Globus pallidus (tissue), 1 donor: ENCODE measurements at regions not wholly inside any gene's neighbourhood (a gene's known extent, or its start where the extent isn't known, plus 50 kb on each side); places are given as distances from the start of the nearest gene placed in this dataset.
"Not testable (repeated sequence)": the region's sequence is repeated elsewhere in the genome, so short reads cannot be mapped to it uniquely, and the experiment has no call there.

ENCODE experiments used
- DNase-seq: peaks from one replicate; pipeline ENCODE4 v3.0.0-alpha.2; 2015; ENCODE audit warnings: low spot score

DNA sequence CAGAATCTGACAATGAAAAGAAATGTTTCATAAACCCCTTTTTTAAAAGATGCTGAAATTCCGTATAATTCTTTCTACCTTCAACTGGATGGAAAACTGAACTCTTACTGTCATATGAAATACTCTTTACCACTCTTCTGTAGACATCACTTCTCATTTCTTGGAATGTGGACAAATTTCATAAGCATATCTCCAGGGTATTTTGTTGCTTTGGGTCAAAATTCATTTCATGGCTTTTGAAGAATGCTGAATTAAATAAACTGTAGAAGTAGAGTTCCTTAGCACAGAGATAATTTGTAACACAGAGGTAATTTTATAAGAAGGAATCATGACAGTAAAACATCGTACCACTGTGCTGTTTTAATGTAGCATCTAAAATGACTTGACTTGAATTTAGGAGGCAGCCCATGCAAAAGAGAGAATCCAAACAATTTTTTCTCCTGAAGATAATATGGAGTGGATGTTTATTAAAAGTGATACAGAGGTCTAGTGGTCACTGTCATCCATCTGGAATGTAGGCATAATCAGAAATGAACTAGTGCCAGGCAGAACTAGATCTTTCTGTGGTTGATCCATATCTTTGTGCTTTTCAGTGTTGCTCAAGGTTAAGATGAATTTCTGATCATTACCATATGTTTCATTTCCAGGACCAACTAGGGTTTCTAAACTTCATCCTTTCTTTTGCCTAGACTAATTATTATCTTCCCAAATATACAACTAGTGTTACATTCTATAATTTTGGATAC lies 492.0 kb downstream of the KIF20B start:
- no peak for DNase-seq

DNA sequence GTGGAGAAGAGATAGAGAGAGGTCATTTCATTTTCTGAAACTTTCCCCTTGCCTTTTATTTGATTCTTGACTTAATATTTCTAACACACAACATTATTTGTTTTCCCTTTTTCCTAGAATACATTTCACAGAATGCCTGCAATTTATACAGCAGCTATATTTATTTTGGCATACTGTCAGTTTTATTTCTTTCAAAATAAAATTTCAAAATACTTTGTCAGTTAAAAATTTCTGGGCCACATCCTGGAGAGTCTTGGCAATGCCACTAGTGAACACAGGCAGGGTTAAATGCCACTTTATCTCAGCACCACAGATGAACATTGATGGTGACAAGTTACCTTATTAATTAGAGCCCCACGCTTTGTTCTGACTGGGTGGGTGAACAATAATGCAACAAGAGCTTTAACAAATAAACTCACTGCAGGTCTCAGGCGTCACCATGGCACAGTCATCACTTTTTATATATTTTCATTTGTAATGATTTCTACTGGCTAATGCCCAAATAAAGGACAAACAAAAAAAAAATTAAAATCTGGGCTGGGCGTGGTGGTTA lies 494.0 kb downstream of the KIF20B start:
- DNase-seq = no peak

DNA sequence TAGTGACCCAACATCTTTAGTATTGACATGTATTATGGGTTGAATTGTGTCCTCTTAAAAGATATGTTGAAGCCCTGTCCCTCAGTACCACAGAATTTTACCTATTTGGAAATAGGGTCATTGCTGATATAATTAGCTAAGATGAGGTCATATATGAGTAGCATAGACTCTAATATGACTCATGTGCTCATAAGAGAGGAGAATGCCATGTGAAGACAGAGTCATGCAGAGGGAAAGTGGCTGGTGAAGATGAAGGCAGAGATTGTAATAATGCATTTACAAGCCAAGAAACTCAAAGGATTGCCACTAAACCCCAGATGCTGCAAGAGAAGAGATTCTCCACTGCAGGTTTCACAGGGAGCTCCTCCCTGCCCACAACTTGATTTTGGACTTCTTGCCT lies 496.4 kb downstream of the KIF20B start:
- no peak for DNase-seq

GRCh38 chr10:90199093-90199492 lies 497.7 kb downstream of the KIF20B start:
- DNase-seq = no peak

DNA sequence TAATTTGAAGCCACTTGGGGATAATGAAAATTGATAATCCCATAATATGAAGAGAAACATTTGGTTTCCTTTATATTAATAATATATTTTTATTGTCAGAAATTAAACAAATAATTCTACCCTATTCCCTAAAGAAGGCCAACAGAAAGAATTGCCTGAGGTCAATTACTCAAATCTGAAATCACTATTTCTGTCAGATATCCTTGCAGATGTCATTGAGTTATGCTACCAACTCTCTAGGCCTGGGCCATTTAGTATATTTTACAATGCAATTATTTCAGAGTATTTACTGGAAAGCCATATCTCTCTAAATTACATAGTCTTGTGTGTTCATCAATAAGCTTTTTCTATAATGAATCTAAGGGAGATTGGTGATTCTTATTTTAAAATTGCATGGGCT lies 498.1 kb downstream of the KIF20B start:
- no peak for DNase-seq

DNA sequence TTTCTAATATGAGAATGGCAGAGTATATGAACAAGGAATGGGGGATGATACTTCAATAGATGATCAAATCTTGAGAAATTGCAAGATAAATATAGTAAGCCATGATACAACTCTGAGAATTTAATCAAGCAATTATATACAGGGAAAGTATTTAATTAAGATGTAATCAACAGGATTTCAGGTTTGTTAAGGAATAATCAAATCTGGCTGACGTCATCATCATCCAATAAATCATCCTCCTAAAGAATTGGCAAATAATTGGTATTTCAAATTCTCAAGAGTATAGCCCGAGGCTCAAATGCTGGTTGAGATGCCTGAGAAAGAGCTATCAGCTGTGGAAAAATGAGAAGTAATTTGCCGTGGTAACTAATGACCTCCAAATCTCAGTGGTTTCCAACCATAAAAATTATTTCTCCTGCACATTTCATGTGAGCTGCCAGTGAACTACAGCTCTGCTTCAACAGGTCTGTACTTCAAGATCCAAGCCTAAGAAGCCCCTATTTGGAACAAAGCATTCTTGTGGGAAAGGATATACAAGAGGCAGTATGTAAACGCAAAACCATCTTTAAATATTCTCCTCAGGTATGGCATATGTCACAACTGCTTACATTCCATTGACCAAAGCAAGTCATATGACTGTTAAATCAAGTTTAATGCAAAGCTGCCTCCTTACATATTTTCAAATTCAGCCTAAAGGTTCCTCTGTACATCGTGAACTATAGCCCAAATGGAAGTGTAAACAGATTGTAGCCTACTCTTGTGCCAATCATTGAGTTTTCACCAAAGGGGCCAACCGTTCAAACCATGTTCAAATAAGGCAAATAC lies 503.0 kb downstream of the KIF20B start:
- DNase-seq = no peak

DNA sequence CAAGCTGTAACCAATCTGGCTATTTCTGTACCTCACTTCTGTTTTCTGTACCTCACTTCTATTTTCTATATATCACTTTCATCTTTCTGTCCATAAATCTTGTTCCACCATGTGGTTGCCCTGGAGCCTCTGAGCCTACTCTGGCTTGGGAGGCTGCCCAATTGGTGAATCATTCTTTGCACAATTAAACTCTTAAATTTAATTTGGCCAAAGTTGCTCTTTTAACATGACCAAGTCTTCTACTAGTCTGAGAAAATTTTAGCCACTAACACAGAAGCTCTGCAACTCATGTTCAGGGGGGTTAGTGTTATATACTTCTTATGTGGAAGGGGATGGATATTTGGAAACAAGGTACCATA lies 503.5 kb downstream of the KIF20B start:
- DNase-seq = no peak

DNA sequence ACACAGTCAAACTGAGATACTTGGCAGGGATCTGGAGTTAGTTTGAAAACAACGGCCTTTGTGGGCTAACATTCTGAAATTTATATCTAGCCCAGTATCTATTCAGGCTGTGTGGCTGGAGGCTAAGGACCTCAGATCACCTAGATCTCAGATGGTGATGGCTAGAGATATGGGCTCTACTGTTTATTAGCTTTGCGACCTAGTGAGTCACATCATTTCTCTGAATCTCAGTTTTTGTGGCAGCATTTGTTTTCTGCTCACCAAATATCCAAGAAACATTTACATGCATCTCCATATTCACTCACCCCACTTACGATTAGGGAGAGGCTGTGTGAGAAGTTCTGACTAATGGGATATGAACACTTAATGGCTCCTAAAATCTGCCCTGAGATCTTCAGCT lies 503.9 kb downstream of the KIF20B start:
- no peak for DNase-seq

- DNase-seq = no peak
These were observed 512.0 kb downstream of the KIF20B start for GRCh38 chr10:90213346-90213745.

DNA sequence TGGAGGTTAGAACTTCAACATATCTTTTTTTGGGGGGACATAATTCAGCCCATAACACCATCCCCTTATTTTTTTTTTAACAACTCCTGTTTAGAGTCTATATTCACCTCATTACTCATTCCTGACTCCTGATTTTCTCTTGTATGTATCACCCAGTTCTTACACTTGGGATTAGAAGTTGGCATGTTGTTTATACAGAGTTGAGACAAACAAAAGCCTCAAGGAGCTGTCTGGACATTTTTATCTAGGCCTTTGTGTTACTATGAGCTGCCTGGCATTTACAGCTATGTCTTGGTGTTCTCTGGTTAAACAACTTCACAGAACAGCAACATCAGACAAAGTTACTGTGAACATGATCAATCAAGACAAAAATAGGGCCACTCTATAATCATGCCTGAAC lies 517.5 kb downstream of the KIF20B start:
- no peak for DNase-seq

GRCh38 chr10:90222372-90222771 lies 521.0 kb downstream of the KIF20B start:
- DNase-seq = no peak

GRCh38 chr10:90222939-90223338 lies 521.5 kb downstream of the KIF20B start:
- DNase-seq = no peak

GRCh38 chr10:90224791-90225566 lies 523.6 kb downstream of the KIF20B start:
- DNase-seq = no peak

GRCh38 chr10:90226517-90226916 lies 525.1 kb downstream of the KIF20B start:
- no peak for DNase-seq

DNA sequence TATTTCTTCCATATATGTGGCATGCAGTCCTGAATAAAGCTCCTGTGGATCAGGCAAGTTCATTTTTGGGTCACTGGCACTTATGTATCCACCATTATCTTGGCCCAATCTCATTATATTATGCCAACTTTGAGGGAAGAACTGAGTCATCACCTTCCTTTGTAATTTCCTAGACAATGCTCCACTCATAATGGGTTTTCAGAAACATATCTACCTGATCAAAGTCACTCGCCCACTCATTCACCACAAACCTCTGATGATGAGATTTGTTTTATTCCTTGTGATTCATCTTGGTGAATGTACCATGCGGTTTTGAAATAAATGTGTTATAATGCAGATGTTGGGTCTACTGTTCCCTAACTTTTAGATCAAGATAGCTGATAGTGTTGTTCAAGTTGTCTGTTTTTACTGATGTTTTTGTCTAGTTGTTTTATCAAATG lies 525.8 kb downstream of the KIF20B start:
- DNase-seq = no peak

DNA sequence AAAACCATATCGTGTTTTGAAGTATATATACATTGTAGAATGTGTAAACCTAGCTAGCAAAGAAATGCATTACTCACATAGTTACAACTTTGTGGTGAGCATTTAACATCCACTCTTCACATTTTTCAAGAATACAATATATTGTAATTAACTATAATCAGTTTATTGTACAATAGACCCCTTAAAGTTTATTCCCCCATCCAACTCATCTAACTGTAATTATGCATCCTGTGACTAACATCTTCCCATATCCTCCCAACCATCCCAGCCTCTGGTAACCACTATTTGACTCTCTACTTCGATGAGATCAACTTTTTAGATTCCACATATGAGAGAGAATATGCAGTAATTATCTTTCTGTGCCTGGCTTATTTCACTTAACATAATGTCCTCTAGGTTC lies 526.4 kb downstream of the KIF20B start:
- DNase-seq = no peak

- DNase-seq = no peak
These were observed 528.1 kb downstream of the KIF20B start for GRCh38 chr10:90229486-90229885.

- not testable (repeated sequence) for DNase-seq
These were observed 532.4 kb downstream of the KIF20B start for GRCh38 chr10:90233805-90234204.

DNA sequence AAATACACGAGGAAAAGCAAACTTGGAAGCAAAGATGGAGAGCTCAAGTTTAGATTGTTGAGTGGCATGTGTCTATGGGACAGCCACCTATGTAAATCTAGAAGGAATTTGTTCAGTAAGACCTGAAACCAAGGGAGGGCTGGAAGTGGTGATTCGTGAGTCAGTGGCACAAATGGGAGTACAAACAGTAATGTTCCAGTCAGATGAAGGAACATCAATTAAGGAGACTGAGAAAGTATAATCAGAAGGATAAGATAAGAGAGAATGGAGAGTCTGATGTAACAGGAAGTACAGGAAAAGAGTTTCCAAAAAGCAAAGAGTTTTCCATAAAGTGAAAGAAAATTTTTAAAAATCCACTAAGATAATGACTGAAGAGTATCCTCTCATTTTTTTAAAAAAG lies 544.2 kb downstream of the KIF20B start:
- no peak for DNase-seq

- DNase-seq = not testable (repeated sequence)
These were observed 549.4 kb downstream of the KIF20B start for GRCh38 chr10:90250784-90251183.

GRCh38 chr10:90269699-90270098 lies 568.3 kb downstream of the KIF20B start:
- no peak for DNase-seq

GRCh38 chr10:90274721-90275468 lies 573.5 kb downstream of the KIF20B start:
- no peak for DNase-seq
